Tibial nerve (tissue), 4 donors: ENCODE measurements at regions not wholly inside any gene's neighbourhood (a gene's known extent, or its start where the extent isn't known, plus 50 kb on each side); places are given as distances from the start of the nearest gene placed in this dataset.

Experiments
- DNase-seq, 2 donors: peaks; one replicate each; pipeline ENCODE4 v3.0.0-alpha.2; 2019; ENCODE audit warnings: low spot score in 2 of 2
- H3K27ac ChIP-seq, 4 donors: fragments of 200-600 bp; sonication (generic) in 3 of 4; one replicate each; pipeline ENCODE4 v1.5.1; 2017 to 2019; ENCODE audit warnings: mild to moderate bottlenecking in 1 of 4
- H3K27me3 ChIP-seq, 2 donors: fragments of 200-600 bp; sonication (generic) in 1 of 2; one replicate each; pipeline versions ENCODE4 v1.5.1 to v1.6.0; 2017 to 2019
- H3K36me3 ChIP-seq, 3 donors: fragments of 200-600 bp; sonication (generic); one replicate each; pipeline ENCODE4 v1.5.1; 2018 to 2019
- H3K4me1 ChIP-seq, 4 donors: fragments of 200-600 bp; sonication (generic) in 3 of 4; one replicate each; pipeline ENCODE4 v1.5.1; 2017 to 2019
- H3K4me3 ChIP-seq, 4 donors: fragments of 200-600 bp; sonication (generic) in 3 of 4; one replicate each; pipeline ENCODE4 v1.5.1; 2017 to 2019; ENCODE audit warnings: mild to moderate bottlenecking in 1 of 4, moderate library complexity in 1 of 4
- H3K9me3 ChIP-seq, 4 donors: fragments of 200-600 bp; sonication (generic) in 3 of 4; one replicate each; pipeline ENCODE4 v1.5.1; 2017 to 2019
- EP300 ChIP-seq, 2 donors: sonication (generic); formaldehyde crosslinking; IDR thresholded peaks; one replicate each; pipeline ENCODE4 v1.6.1; 2017; ENCODE audit warnings: antibody characterized with exemption in 2 of 2, mild to moderate bottlenecking in 1 of 2
- POLR2A ChIP-seq, 2 donors: fragments of 450-650 bp; IDR thresholded peaks; one replicate each; pipeline ENCODE4 v1.6.1; 2017; ENCODE audit warnings: antibody characterized with exemption in 2 of 2, mild to moderate bottlenecking in 2 of 2, moderate library complexity in 2 of 2
- WGBS, 2 donors: methylation state at CpG; one replicate each; pipeline ENCODE4 v1.1.5; 2018; 5-methylcytosine and 5-hydroxymethylcytosine counted together
- TF ChIP-seq, protein P1 (sequence below), 5 experiments: fragments of 200-600 bp in 3 of 5; fragments of 450-650 bp in 2 of 5; sonication (generic) in 3 of 5; IDR thresholded peaks; one replicate each; pipeline ENCODE4 v1.5.1; 2016 to 2019; ENCODE audit warnings: antibody characterized with exemption in 5 of 5, mild to moderate bottlenecking in 3 of 5, moderate library complexity in 2 of 5

DNA sequence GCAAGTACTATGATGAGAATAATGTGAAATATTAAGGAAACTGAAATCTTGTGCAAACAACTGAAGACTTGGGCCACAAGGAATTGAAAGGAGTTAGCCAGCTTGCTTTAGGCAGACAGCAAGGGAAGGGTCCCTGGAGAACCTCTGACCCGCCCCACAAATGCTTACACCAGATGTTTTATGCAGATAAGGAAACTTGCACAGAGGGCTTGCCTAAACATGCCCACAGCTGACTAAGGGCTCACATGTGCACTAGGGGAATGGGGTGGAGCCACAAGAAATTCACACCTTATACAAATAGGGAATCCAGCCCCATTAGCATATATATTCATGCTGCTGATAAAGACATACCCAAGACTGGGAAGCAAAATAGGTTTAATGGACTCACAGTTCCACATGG is 86.1 kb upstream of the CYYR1 start:
- Histone ChIP-seq H3K4me3 (no peak overlapping the region), H3K27ac (no peak overlapping the region), H3K9me3 (no peaks in the 10 kb centered on the region), H3K27me3 (no peaks in the 10 kb centered on the region), H3K4me1 (no peaks in the 10 kb centered on the region), H3K36me3 (no peaks in the 10 kb centered on the region)
- DNase-seq, result no peak
- WGBS, 2 donors, result 56 to 63% methylated on average over 1 of the region's 1 CpG
- TF ChIP-seq EP300 (IDR thresholded peaks at IDR 0.05) (no peak), POLR2A (IDR thresholded peaks at IDR 0.05) (no peak)
- TF ChIP-seq, protein P1, sequence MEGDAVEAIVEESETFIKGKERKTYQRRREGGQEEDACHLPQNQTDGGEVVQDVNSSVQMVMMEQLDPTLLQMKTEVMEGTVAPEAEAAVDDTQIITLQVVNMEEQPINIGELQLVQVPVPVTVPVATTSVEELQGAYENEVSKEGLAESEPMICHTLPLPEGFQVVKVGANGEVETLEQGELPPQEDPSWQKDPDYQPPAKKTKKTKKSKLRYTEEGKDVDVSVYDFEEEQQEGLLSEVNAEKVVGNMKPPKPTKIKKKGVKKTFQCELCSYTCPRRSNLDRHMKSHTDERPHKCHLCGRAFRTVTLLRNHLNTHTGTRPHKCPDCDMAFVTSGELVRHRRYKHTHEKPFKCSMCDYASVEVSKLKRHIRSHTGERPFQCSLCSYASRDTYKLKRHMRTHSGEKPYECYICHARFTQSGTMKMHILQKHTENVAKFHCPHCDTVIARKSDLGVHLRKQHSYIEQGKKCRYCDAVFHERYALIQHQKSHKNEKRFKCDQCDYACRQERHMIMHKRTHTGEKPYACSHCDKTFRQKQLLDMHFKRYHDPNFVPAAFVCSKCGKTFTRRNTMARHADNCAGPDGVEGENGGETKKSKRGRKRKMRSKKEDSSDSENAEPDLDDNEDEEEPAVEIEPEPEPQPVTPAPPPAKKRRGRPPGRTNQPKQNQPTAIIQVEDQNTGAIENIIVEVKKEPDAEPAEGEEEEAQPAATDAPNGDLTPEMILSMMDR (IDR thresholded peaks at IDR 0.05), result no peak

DNA sequence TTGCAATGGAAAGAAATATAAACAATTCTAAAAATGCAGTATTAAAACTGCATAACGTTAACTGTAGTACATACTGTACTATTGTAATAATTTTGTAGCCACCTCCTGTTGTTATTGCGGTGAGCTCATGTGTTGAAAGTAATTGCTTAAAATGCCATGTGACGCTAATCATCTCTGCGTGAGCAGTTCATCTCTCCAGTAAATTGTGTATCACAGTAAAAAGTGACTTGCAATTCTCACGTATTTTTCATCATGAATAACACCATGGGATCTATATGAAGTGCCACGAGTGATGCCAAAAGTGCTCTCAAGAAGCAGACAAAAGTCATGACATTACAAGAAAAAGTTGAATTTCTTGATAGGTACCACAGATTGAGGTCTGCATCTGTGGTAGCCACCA is 82.4 kb upstream of the CYYR1 start:
- 83 to 87% methylated on average over 6 of the region's 6 CpGs for WGBS, 2 donors

DNA sequence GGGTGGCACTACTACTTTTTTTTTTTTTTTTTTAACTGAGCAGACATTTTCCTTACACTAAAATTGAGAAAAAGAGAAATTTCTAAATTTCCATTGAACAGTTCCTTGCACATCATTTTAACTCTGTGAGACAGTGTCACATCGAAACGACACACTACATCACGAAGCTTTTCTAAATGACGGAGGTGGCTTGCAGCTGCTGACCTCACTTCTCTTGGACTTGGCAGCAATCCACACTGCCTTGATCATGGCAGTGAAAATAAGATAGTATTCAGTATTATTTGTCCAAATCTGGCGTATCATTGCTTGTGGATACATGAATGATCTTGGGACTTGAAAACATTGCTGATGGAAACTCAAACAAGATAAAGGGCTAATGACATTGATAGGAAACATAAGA is 80.3 kb upstream of the CYYR1 start:
- Histone ChIP-seq H3K36me3 (no peaks in the 10 kb centered on the region), H3K27ac (no peak overlapping the region), H3K4me3 (no peak overlapping the region), H3K4me1 (no peaks in the 10 kb centered on the region), H3K9me3 (no peaks in the 10 kb centered on the region), H3K27me3 (no peaks in the 10 kb centered on the region)
- 59 to 80% methylated on average over 5 of the region's 5 CpGs for WGBS, 2 donors
- no peak for DNase-seq
- TF ChIP-seq EP300 (IDR thresholded peaks at IDR 0.05) (no peak), POLR2A (IDR thresholded peaks at IDR 0.05) (no peak)
- TF ChIP-seq, protein P1 (IDR thresholded peaks at IDR 0.05), result no peak

More for the DNA sequence above, 82.4 kb upstream of the CYYR1 start:
- TF ChIP-seq, protein P1 (IDR thresholded peaks at IDR 0.05), result no peak
- Histone ChIP-seq H3K4me1 (no peaks in the 10 kb centered on the region), H3K36me3 (no peaks in the 10 kb centered on the region), H3K27ac (no peak overlapping the region), H3K9me3 (no peaks in the 10 kb centered on the region), H3K4me3 (no peak overlapping the region), H3K27me3 (no peaks in the 10 kb centered on the region)
- no peak for DNase-seq

DNA sequence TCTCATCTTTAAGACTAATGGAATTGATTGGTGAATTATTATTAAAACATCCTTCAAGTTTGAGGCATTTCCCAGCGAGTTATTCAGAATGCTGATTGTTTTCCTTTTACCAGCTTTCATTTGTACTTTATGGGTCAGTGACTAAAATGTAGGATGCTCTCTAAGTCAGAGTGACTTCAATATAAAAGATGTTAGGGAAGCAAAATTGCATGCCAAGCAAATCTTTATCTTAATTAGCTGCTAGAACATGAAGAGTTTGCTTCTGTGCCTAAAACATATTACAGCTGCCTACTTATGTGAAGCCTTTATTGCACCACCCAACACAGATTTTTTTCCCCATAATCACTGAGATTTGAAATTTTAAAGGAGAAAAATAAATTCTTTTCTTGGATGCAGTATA is 79.8 kb upstream of the CYYR1 start:
- DNase-seq, result no peak

DNA sequence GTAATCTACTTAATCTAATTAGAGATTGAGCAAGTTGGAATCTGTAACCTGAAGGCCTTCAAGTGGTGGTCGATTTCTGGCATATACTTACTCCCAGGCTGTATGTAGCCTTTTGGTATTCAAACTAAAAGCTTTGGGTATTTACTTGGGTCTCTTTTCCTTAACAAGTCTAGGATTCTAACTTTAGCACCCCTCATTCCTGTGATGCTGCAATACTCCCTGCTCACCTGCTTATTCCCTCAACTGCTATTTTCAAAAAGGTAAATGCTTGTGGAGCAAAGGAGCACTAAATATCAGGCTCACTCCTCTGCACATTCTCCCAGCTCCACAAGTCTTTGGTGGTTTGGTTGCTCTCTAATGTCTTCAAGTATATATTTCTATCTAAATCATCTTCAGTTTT is 68.0 kb upstream of the CYYR1 start:
- WGBS, 2 donors, result 62 to 74% methylated on average over 1 of the region's 1 CpG
- H3K36me3 ChIP-seq, result no peaks in the 10 kb centered on the region

More for the DNA sequence above, 79.8 kb upstream of the CYYR1 start:
- H3K9me3 ChIP-seq, result no peaks in the 10 kb centered on the region
- TF ChIP-seq POLR2A (IDR thresholded peaks at IDR 0.05) (no peak), EP300 (IDR thresholded peaks at IDR 0.05) (no peak)
- TF ChIP-seq, protein P1 (IDR thresholded peaks at IDR 0.05), result no peak
- WGBS, 2 donors, result 43 to 51% methylated on average over 1 of the region's 1 CpG
- no peaks in the 10 kb centered on the region for H3K36me3 ChIP-seq
- no peaks in the 10 kb centered on the region for H3K4me1 ChIP-seq
- no peak overlapping the region for H3K27ac ChIP-seq
- no peaks in the 10 kb centered on the region for H3K27me3 ChIP-seq
- H3K4me3 ChIP-seq, result no peak overlapping the region

More for the DNA sequence above, 68.0 kb upstream of the CYYR1 start:
- TF ChIP-seq, protein P1 (IDR thresholded peaks at IDR 0.05), result no peak
- TF ChIP-seq POLR2A (IDR thresholded peaks at IDR 0.05), result no peak
- TF ChIP-seq EP300 (IDR thresholded peaks at IDR 0.05), result no peak
- Histone ChIP-seq H3K27me3 (no peaks in the 10 kb centered on the region), H3K4me1 (no peaks in the 10 kb centered on the region), H3K27ac (no peak overlapping the region), H3K4me3 (no peak overlapping the region), H3K9me3 (no peaks in the 10 kb centered on the region)
- DNase-seq, result no peak
